ENCODE measurements at regions not wholly inside any gene's neighbourhood (a gene's known extent, or its start where the extent isn't known, plus 50 kb on each side); places are given as distances from the start of the nearest gene placed in this dataset.
"Not testable (repeated sequence)": the region's sequence is repeated elsewhere in the genome, so short reads cannot be mapped to it uniquely, and the experiment has no call there.

DNA sequence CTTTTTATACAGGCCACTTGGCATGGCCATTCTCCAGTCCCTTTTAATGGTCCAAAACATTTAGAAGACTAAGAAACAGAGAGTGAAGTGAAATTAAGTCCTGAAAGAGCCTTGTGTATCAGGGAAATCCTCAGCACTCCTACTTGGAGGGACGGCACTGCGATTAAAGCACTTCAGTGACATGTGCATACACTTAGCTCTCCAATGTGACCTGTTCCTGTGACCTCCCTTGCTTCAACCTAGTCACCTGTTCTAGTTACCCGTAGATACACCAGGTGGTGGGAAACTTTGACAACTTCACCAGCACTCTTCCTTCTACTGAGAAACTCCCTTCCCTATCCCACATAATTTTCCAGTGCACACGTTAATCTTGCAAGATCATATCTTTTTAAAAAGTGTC is 51.4 kb upstream of the POMZP3 start:
- TF ChIP-seq CTCF, POLR2A (IDR thresholded peaks at IDR 0.05): not testable (repeated sequence)

Data from lower leg skin (tissue), 3 donors.